ENCODE measurements at regions not wholly inside any gene's neighbourhood (a gene's known extent, or its start where the extent isn't known, plus 50 kb on each side); places are given as distances from the start of the nearest gene placed in this dataset.

GRCh38 chr4:31068257-31069075, 348.3 kb downstream of the PCDH7 start:
- DNase-seq = no peak

GRCh38 chr4:31069151-31069550, 349.0 kb downstream of the PCDH7 start:
- no peak for DNase-seq

DNA sequence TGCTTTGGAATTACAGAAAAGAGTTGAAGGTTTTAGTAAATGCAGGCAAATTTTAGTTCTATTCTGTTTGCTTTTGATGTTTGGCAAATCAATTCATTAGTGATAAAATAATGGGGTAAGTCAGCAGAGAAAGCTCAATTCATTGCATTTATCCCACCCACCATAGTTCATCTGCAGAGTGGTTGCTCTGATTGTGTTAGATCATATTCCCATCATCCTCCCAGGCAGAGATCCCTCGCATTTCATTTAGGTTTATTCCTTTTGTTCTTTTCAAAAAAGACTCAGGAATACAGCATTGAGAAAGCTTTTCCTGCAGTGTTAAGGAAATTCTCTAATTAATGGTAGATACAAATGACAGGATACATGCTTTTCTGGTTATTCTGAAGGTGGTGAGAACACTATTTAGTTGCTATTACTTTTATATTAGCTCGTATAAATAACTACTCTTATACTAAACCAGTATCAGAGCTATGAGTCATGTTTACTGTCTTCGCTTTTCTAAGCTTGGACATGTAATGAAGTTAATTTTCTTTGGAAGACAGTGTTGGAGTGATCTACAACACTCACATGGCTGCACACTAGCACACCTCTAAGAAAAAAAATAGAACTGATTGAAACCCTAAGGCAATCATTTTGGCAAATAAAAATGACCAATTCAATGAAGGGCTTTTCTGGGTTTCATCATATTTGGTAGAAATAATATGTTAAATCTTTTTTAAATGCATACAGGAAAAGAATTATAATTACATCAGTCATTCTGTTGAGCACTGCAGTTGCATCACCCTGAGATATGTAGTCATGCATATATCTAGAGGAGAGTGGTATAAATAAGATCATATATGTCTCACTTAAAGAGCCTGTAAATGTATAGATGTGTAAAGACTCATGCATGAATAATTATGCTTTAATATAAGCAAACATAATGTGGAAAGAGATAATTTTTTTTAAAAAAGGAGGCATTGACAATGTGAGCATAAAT, 351.6 kb downstream of the PCDH7 start:
- DNase-seq = no peak

GRCh38 chr4:31075969-31076368, 355.8 kb downstream of the PCDH7 start:
- no peak for DNase-seq

DNA sequence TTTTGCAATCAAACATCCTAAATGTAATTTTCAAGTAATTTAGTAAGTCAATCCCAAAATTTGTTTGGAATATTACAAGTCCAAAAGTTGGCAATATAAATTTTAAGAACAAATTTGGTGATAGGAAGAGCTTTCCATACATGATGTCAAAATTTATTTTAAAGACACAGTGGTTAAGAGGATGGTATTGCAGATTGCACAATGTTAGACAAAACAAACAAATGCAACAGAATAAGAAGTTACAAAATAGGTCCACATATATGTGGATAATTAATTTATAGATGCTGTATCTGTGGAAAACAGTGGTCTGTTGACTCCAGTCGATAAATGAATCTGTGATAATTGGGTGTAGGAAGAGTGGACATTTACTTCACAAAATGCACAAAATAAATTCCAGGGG, 358.5 kb downstream of the PCDH7 start:
- no peak for DNase-seq

DNA sequence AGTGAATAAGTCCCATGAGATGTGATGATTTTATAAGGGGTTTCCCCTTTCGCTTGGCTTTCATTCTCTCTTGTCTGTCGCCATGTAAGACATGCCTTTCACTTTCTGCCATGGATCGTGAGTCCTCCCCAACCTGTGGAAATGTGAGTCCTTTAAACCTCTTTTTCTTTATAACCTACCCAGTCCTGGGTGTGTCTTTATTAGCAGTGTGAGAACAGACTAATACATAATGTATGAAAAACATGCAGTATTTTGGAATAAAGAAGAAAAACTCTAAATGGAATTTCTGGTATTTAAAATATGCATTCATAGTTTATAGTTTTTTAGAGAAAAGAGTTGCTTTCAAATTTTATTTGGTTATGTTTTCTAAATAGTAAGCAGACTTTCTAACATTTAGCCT, 360.7 kb downstream of the PCDH7 start:
- DNase-seq = no peak

GRCh38 chr4:31081366-31081765, 361.2 kb downstream of the PCDH7 start:
- DNase-seq = no peak

DNA sequence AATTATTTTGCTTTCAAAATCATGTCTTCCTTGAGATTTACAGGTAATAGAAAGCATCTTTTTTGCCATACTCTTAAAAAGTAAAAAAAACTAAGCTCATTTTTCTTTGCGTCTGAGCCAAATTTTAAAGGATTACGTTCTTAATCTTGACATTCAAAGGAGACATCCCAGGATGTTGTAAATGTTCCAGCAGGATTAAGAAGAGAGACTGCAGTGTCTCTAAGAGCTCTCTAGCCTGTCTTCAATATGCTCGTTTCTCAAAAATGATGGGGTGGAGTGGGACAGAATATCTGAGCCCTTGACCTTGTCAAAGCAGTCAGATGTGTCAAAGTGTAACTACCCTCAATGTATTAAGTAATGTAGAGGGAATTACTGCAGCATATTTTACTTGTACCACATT, 363.3 kb downstream of the PCDH7 start:
- DNase-seq = no peak

GRCh38 chr4:31084806-31085416, 364.7 kb downstream of the PCDH7 start:
- DNase-seq = no peak

DNA sequence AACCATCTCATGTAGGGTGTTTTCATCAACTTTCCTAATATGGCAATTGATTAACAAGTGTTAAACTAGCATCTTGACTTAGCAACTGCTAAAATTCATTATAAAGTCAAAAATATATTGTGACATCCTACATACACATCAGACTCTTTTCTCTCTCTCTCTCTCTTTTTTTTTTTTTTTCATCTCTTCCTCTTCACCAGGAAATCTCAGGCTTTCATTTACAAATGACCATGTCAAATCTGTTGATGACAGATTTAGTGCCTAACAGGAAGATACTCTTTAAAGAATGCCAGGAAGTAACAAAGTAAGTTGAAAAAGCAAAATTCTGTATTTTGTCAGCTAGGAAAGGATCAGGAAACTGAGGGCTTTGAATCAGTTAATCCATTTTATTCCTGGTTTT, 365.5 kb downstream of the PCDH7 start:
- DNase-seq = no peak

DNA sequence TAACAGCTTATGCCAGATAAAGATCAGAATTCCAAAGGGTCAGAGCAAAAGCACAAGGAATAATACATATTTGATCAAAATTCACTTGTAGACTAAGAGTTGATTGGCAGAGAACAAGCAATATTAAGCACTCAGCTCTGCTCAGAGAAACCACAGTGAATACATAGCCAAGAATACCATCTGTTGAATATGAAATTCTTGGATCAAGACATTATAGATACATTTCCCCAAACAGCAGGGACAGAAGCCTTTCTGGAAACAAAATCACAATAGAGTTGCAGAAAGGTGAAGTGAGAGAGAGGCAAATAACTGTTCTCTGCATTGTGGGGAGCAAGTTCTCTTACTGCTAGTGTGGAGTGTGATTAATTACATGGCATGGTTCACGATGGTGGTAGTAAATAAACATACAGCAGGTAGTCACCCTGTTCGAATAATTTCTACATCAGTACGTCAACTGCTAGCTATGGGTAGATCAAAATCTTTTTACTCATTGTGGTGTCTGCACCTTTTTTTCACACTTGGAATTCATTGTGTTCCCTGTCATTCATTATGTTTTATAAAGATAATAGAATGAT, 366.7 kb downstream of the PCDH7 start:
- DNase-seq = peak; percentile 48

- no peak for DNase-seq
Observed at GRCh38 chr4:31088600-31089230, 368.5 kb downstream of the PCDH7 start.

- DNase-seq = peak; percentile 41
Observed at GRCh38 chr4:31089815-31090214, 369.6 kb downstream of the PCDH7 start.

GRCh38 chr4:31094474-31094873, 374.3 kb downstream of the PCDH7 start:
- no peak for DNase-seq

- DNase-seq = no peak
Observed at GRCh38 chr4:31097999-31098398, 377.8 kb downstream of the PCDH7 start.

- DNase-seq = no peak
Observed at GRCh38 chr4:31100536-31100935, 380.4 kb downstream of the PCDH7 start.

GRCh38 chr4:31104043-31104442, 383.9 kb downstream of the PCDH7 start:
- DNase-seq = no peak

GRCh38 chr4:31104577-31104976, 384.4 kb downstream of the PCDH7 start:
- no peak for DNase-seq

- DNase-seq = no peak
Observed at GRCh38 chr4:31106419-31106818, 386.2 kb downstream of the PCDH7 start.

DNA sequence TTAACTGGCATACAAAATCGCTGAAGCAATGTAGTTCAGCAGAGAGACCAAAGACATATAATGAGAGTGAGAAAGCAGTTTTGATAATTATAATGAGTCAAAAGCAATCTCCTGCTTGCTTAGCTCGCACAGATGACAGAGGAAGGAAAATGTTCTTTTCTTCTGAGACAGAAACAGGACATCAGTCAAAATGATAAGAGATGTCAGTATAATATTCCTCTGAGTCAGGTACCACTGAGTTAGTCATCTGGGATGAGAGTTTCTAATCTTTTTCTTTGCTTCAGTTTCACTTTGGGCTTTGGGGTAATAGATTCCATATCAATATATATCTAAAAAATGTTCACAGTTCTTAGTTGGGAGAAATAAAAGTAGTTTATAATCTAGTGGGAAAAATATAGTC, 387.2 kb downstream of the PCDH7 start:
- DNase-seq = no peak

DNA sequence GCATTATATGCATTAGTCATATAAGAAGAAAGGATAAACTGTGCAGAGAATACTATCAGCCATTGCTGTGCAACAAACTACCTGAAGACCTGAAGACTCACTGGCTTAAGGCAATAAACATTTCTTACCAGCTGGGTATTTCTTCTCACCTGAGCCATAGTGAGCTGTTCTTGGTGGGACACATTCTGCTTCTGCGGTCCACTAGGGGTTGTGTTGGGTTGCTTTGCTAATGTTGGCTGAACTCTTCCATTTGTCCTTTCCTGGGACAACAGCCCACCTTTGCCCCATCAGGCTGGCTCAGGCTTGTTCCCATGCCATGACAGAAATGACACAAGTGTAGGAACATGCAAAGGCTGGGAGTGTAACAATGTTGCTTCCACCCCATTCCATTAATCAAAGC, 388.6 kb downstream of the PCDH7 start:
- no peak for DNase-seq

DNA sequence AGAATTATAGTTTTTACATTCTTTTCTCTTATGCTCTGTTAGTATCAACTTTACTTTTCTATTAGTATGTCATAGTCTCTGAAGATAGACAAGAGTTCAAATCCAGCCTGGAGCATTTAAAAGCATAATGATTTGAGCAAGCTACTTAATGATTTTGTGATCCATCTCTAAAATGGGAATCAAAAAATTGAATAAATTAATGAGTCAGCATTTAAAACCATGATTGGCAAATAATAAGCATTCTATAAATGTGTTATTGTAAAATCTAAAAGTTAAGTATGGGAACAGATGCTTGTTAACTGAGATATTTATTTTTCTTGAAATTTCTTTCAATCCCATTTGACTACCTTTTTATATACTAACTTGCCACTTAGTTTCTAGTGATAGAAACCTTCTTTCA, 391.6 kb downstream of the PCDH7 start:
- DNase-seq = no peak

DNA sequence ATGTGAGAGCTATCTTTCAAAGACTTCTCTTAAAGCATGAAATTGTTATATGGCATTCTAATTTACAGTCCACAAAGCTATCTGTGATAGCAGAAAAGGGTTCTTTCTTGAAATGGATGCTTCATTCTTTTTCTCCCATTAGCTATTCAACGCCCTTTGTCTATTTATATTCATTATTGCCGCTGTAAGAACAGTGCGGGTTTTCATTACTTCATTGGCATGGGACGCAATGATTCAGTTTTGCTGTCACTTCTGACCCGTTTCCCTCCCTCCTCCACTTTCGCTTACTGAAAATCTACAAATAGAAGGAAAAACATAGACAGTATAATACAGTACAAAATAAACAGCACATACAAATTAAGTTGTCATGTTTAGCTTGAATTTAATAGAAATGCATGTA, 394.6 kb downstream of the PCDH7 start:
- DNase-seq = no peak

Measured in eye (tissue), 1 donor.